Small intestine (tissue), 7 donors: ENCODE measurements at regions not wholly inside any gene's neighbourhood (a gene's known extent, or its start where the extent isn't known, plus 50 kb on each side); places are given as distances from the start of the nearest gene placed in this dataset.

Source experiments
- DNase-seq, 2 donors: peaks; one replicate each; pipeline versions ENCODE4 v3.0.0 to v3.0.0-alpha.2; 2013
- FAIRE-seq: peaks from 2 replicates; lab custom pipeline; 2012; peaks lifted over from hg19 to GRCh38; lab: Jason Lieb, UNC
- H3K27ac ChIP-seq, 3 donors: one replicate each; pipeline ENCODE4 v1.5.1; 2013; ENCODE audit warnings: low read length in 2 of 3, mild to moderate bottlenecking in 2 of 3, control low read depth in 1 of 3, inconsistent platforms in 1 of 3, low read depth in 1 of 3, moderate library complexity in 1 of 3
- H3K27me3 ChIP-seq, 3 donors: one replicate each; pipeline ENCODE4 v1.6.1; 2013; ENCODE audit warnings: low read length in 3 of 3, inconsistent platforms in 1 of 3; ENCODE audit not compliant: control insufficient read depth in 3 of 3, insufficient read depth in 3 of 3
- H3K36me3 ChIP-seq, 3 donors: one replicate each; pipeline ENCODE4 v1.6.1; 2013; ENCODE audit warnings: low read length in 3 of 3, inconsistent platforms in 1 of 3, low read depth in 1 of 3, mild to moderate bottlenecking in 1 of 3, moderate library complexity in 1 of 3; ENCODE audit not compliant: control insufficient read depth in 3 of 3, insufficient read depth in 2 of 3
- H3K4me1 ChIP-seq, 3 donors: one replicate each; pipeline ENCODE4 v1.6.1; 2013; ENCODE audit warnings: low read length in 2 of 3, inconsistent platforms in 1 of 3, low read depth in 1 of 3, mild to moderate bottlenecking in 1 of 3, moderate library complexity in 1 of 3; ENCODE audit not compliant: control insufficient read depth in 3 of 3, insufficient read depth in 2 of 3
- H3K4me3 ChIP-seq, 3 donors: one replicate each; pipeline ENCODE4 v1.5.1; 2013; ENCODE audit warnings: low read length in 3 of 3, control low read depth in 1 of 3, inconsistent platforms in 1 of 3, low read depth in 1 of 3, mild to moderate bottlenecking in 1 of 3, moderate library complexity in 1 of 3
- H3K9me3 ChIP-seq, 2 donors: one replicate each; pipeline ENCODE4 v1.6.1; 2013; ENCODE audit warnings: low read depth in 1 of 2, low read length in 1 of 2; ENCODE audit not compliant: control insufficient read depth in 2 of 2, insufficient read depth in 1 of 2
- WGBS, 3 donors: extraction: QIAGEN DNeasy Blood & Tissue Kit; methylation state at CpG; one replicate each; pipeline ENCODE4 v1.1.7; 2013; 5-methylcytosine and 5-hydroxymethylcytosine counted together
- donor health status: healthy with polysubstance abuse.
- donor health status: control.
- donor health status: control.
- donor health status: Bipolar disorder and iron deficiency.
- donor health status: healthy.

- H3K4me1 ChIP-seq: no peaks in the 10 kb centered on the region
- WGBS, 3 donors: 88 to 93% (median 90%) methylated on average over 3 of the region's 3 CpGs
- no peak overlapping the region for H3K4me3 ChIP-seq
- H3K36me3 ChIP-seq: no peaks in the 10 kb centered on the region
- H3K9me3 ChIP-seq: no peaks in the 10 kb centered on the region
- DNase-seq (no peak), FAIRE-seq (no peak)
- H3K27me3 ChIP-seq: no peaks in the 10 kb centered on the region
- no peak overlapping the region for H3K27ac ChIP-seq
Measured at GRCh38 chr17:65477600-65477999, 83.8 kb downstream of the AXIN2 start.

- no peak overlapping the region for H3K4me3 ChIP-seq
- H3K9me3 ChIP-seq: no peaks in the 10 kb centered on the region
- H3K27me3 ChIP-seq: peaks cover 0 to 5% (median 0%) of the 10 kb centered on the region in 3 donors
- H3K27ac ChIP-seq: no peak overlapping the region
- H3K4me1 ChIP-seq: no peaks in the 10 kb centered on the region
- DNase-seq (no peak), FAIRE-seq (no peak)
- no peaks in the 10 kb centered on the region for H3K36me3 ChIP-seq
- WGBS, 3 donors: 26 to 67% (median 39%) methylated on average over 2 of the region's 2 CpGs
Measured at GRCh38 chr17:65474660-65475059, 86.8 kb downstream of the AXIN2 start.

- Histone ChIP-seq H3K27ac (no peak overlapping the region), H3K4me1 (no peaks in the 10 kb centered on the region), H3K27me3 (peaks cover 0 to 5% (median 0%) of the 10 kb centered on the region in 3 donors), H3K36me3 (no peaks in the 10 kb centered on the region), H3K9me3 (no peaks in the 10 kb centered on the region), H3K4me3 (no peak overlapping the region)
- FAIRE-seq: no peak
- DNase-seq: no peak
Measured at GRCh38 chr17:65473985-65474384, 87.5 kb downstream of the AXIN2 start.

GRCh38 chr17:65473363-65473762 lies 88.1 kb downstream of the AXIN2 start:
- no peak overlapping the region for H3K4me3 ChIP-seq
- no peak for FAIRE-seq
- DNase-seq: no peak
- no peak overlapping the region for H3K27ac ChIP-seq
- no peaks in the 10 kb centered on the region for H3K9me3 ChIP-seq
- peaks cover 0 to 5% (median 0%) of the 10 kb centered on the region in 3 donors for H3K27me3 ChIP-seq
- H3K4me1 ChIP-seq: no peaks in the 10 kb centered on the region
- H3K36me3 ChIP-seq: no peaks in the 10 kb centered on the region
- WGBS, 3 donors: 69 to 79% (median 77%) methylated on average over 6 of the region's 6 CpGs

- peaks cover 0 to 5% (median 0%) of the 10 kb centered on the region in 3 donors for H3K27me3 ChIP-seq
- no peaks in the 10 kb centered on the region for H3K36me3 ChIP-seq
- no peak overlapping the region for H3K4me3 ChIP-seq
- no peaks in the 10 kb centered on the region for H3K9me3 ChIP-seq
- FAIRE-seq (no peak), DNase-seq (no peak)
- H3K27ac ChIP-seq: no peak overlapping the region
- H3K4me1 ChIP-seq: no peaks in the 10 kb centered on the region
- 76 to 91% (median 90%) methylated on average over 8 of the region's 8 CpGs for WGBS, 3 donors
Measured at GRCh38 chr17:65472666-65473309, 88.7 kb downstream of the AXIN2 start.

- no peak for DNase-seq
- Histone ChIP-seq H3K36me3 (no peaks in the 10 kb centered on the region), H3K4me1 (no peaks in the 10 kb centered on the region), H3K27me3 (peaks cover 0 to 5% (median 0%) of the 10 kb centered on the region in 3 donors), H3K4me3 (no peak overlapping the region), H3K9me3 (no peaks in the 10 kb centered on the region), H3K27ac (no peak overlapping the region)
- no peak for FAIRE-seq
- WGBS, 3 donors: 58 to 81% (median 70%) methylated on average over 4 of the region's 4 CpGs
Measured at GRCh38 chr17:65470783-65471182, 90.7 kb downstream of the AXIN2 start.

- Histone ChIP-seq H3K9me3 (no peaks in the 10 kb centered on the region), H3K27me3 (peaks cover 0 to 5% (median 0%) of the 10 kb centered on the region in 3 donors), H3K4me3 (no peak overlapping the region), H3K36me3 (no peaks in the 10 kb centered on the region), H3K4me1 (no peaks in the 10 kb centered on the region), H3K27ac (no peak overlapping the region)
- DNase-seq: no peak
- 89 to 91% (median 90%) methylated on average over 5 of the region's 5 CpGs for WGBS, 3 donors
- FAIRE-seq: no peak
Measured at GRCh38 chr17:65468321-65468720, 93.1 kb downstream of the AXIN2 start.

GRCh38 chr17:65467156-65467555 lies 94.3 kb downstream of the AXIN2 start:
- H3K36me3 ChIP-seq: no peaks in the 10 kb centered on the region
- H3K9me3 ChIP-seq: no peaks in the 10 kb centered on the region
- FAIRE-seq (no peak), DNase-seq (no peak)
- no peaks in the 10 kb centered on the region for H3K4me1 ChIP-seq
- no peak overlapping the region for H3K27ac ChIP-seq
- no peak overlapping the region for H3K4me3 ChIP-seq
- 87 to 93% (median 89%) methylated on average over 5 of the region's 5 CpGs for WGBS, 3 donors
- peaks cover 0 to 5% (median 0%) of the 10 kb centered on the region in 3 donors for H3K27me3 ChIP-seq

- no peak for FAIRE-seq
Measured at GRCh38 chr17:65466547-65466946, 94.9 kb downstream of the AXIN2 start.

More at GRCh38 chr17:65466547-65466946, 94.9 kb downstream of the AXIN2 start:
- DNase-seq: no peak
- Histone ChIP-seq H3K27me3 (peaks cover 0 to 5% (median 0%) of the 10 kb centered on the region in 3 donors), H3K9me3 (no peaks in the 10 kb centered on the region), H3K4me1 (no peaks in the 10 kb centered on the region), H3K36me3 (no peaks in the 10 kb centered on the region), H3K27ac (no peak overlapping the region), H3K4me3 (no peak overlapping the region)
- WGBS, 3 donors: 81 to 90% (median 85%) methylated on average over 6 of the region's 6 CpGs
